HG03097 (cell line): ENCODE measurements at regions not wholly inside any gene's neighbourhood (a gene's known extent, or its start where the extent isn't known, plus 50 kb on each side); places are given as distances from the start of the nearest gene placed in this dataset.

Source experiments
- ATAC-seq: cut with Tn5 transposase; IDR thresholded peaks from one replicate; pipeline ENCODE4 v1.9.1; 2021; ENCODE audit not compliant: unreplicated experiment, low FRiP score

DNA sequence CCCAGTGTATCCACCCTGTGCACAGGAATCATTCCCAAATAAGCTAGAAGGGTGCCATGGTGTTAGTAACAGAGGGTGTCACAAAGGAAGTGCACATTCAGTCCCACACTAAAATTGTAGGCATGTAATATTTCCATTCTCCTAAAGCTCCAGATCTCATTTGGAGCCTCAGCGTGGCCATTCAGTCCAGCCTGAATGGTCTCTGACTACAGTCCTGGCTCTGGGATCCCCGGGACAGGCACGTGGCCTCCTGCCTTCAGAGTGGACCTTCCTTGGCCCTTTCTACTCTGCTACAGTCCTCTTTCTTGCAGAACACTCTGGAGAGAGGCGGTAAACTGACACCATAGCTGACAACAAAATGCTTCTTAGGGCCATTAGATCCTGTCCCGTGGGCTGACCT, 243.9 kb downstream of the IRX2 start:
- no peak for ATAC-seq

DNA sequence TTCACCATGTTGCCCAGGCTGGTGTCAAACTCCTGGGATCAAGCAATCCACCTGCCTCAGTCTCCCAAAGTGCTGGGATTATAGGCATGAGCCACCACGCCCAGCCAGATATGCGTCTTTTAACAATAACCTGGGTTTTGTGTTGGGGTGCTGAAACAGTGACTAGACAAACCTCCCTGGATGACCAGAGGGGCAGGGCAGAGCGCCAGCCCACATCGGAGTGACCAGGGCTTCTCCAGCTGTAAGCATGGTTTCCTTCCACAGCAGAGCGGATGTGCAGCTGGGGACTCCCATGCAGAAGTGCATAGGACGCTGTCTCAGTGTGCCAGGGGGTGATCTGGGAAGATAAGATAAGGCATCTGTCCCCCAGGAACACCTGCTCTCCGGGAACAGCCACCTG, 244.9 kb downstream of the IRX2 start:
- no peak for ATAC-seq

DNA sequence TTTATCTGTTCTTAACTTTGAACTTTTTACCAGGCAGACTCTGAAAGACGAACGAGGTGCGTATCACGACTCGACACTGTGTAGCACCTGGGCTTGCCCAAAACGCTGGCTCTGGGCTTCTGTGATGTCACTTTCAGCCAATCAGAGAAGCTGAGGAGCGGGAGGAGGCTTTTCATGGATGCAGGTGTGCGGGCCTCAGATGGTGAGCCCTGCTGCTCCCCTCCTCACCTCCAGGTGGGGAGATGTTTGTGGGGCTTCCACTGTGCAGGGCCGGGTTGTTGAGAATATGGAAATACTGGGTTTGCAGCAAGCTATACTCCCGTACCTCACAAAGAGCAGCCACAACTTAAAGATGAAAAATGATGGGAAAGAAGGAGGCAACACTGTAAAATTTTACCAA, 246.3 kb downstream of the IRX2 start:
- ATAC-seq, result no peak

DNA sequence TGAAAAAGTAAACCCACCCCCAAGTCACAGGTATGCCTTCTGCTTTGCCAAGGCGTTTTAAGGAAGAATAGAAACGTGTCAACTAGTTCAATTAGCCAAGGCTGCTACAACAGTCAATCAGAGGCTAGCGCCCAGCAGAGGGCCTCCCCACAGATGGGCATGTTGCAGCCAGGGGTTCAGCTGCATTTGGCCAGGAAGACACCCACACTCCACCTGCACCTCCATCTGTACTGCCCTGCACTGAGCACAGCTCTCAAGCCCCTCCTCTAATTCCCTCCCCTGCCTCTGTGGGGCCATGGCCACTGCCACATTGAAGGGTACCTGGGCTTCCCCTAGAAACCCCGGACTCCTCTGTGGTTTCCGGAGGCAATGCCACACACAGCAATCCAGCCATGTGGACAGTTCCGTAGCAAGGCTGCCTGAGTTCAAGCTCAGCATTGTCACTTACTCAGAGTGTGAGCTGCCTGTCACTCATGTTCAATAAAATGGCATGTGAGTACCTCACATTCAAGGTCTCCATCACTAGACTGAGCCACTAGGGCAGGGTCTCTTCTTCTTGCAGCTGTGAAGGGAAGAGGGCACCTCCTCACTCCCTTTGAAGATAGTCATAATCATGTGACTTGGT, 248.4 kb downstream of the IRX2 start:
- ATAC-seq, result no peak

DNA sequence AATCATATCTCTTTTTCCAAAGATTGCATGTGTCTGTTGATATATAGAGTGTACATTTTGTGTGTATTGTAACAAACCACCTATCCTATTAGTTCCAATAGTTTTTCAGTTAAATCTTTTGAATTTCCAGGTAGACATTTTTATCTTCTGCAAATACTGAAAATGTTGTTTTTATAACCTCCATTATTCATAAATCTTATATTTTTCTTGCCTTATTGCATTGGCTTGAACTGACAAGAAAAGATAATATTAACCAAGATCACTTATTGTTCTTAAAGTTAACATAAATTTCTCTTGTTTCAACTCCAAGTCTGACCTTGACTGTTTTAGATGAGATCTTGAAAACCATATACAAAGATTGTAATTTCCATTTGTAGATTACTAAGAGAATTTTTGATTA, 251.6 kb downstream of the IRX2 start:
- no peak for ATAC-seq

DNA sequence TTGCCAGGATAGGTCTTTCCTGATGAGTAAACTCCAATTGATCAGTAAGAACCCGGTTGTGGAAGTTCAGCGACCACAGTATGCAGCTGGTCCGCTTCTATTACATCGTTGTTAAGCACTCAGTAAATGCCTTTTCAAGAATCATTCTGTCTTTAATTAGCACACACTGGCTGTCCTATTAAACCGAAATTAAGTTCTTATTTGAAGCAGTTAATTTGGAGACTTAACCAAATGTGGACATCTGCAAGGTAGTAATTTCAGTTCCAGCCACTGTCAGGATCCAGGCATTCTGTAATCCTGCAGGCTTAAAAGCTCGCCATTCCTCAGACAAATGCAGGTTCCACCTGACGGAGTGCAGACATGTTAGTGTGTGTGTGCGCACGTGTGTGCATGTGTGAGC, 254.6 kb downstream of the IRX2 start:
- no peak for ATAC-seq

DNA sequence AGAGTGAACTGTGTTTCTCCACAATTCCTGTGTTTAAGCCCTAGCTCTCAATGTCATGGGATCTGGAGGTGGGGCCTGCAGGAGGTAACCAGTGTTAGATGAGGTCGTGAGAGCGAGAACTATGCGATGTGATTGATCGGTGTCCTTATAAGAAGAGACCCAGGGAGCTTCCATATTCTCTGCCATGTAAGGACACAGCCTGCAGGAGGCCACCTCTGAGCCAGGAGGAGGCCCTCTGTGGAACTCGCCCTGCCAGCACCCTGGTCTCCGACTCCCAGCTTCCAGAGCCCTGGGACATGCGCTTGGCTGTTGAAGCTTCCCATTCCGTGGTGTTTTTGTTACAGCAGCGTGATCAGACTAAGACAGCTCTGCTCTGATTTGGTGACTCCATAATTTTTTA, 255.4 kb downstream of the IRX2 start:
- ATAC-seq, result no peak

DNA sequence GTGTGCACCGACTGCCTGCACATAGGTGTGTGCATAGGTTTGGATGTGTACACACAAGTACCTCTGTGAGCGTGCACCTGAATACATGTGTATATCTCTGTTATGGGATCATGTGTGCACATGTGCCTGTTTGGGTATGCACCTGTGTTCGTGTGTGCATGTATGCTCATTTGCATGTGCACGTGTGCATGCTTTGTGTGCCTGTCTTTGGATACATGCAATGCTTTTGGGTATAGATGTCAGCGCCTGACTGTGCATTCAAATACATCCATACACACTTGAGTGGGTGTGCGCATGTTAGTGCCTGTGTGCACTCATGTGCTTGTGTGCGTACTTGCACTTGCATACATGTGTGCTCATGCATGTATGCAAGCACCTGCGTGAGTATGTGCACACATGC, 258.1 kb downstream of the IRX2 start:
- ATAC-seq, result no peak

DNA sequence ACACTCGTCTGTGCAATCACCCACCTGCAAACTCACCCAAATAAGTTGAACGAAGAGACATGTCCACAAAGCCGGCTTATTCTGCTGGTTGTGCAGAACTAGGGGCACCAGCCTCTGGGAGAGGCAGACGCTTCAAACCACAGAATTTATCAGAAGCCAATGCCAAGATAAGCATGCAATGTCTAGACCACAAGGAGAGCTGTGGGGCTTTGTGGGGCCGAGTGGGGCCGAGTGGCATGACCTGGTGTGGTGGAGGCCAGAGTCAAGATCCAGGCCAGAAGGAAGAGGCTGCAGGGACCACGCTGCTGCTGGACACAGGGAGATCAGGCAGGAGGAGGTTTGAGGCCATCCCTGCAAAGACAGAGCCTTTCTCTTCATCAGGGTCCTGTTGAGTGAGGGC, 259.0 kb downstream of the IRX2 start:
- ATAC-seq, result no peak

DNA sequence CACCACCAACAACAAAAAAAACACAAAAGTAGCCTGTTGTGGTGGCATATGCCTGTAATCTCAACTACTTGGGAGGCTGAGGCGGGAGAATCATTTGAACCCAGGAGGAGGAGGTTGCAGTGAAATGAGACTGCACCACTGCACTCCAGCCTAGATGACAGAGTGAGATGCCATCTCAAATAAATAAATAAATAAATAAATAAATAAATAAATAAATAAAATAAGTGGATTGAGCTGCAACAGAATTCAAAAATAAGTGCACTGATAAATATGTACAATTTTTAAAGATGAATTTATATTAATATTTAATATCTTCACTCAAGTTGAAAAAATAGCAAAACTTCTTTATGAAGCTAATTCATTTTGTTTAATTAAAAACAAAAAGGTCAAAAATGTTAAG, 259.6 kb downstream of the IRX2 start:
- ATAC-seq, result no peak

DNA sequence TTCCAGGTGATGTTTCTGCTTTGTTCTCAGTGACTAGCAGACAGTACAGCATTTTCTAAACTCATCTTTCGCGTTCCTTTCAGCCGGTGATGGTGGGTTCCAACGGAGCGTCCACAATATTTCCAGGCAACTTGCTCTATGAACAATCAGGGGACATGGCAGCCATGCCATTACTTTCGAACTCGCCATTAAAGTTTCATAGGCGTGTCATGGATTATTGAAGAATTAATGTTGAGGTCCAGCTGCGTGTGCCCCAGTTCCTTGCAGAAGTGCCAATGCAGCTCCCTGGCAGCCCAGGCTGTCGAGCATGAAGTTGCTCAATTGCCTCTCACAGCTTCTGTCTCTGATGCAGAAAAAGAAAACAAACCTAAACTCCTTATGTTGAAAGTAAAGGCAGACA, 262.2 kb downstream of the IRX2 start:
- no peak for ATAC-seq

DNA sequence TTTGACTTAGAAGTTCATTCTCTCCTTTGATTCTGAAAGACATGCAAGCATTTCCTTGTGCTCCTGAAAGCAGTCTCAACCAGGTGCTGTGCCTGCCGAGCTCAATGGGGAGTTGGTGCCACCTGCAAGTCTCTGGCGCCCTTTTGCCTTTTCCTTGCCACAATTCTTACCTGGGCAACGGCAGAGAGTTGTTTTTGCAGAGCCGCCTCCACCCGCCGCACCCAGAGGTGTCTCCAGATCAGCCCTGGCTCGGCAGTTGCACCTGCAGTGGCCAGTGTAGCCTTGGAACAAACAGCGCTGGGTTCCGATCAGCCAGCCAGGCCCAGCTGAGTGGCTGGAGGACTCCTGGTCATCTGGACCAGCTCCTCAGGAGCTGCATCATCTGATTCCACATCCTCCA, 262.9 kb downstream of the IRX2 start:
- no peak for ATAC-seq

DNA sequence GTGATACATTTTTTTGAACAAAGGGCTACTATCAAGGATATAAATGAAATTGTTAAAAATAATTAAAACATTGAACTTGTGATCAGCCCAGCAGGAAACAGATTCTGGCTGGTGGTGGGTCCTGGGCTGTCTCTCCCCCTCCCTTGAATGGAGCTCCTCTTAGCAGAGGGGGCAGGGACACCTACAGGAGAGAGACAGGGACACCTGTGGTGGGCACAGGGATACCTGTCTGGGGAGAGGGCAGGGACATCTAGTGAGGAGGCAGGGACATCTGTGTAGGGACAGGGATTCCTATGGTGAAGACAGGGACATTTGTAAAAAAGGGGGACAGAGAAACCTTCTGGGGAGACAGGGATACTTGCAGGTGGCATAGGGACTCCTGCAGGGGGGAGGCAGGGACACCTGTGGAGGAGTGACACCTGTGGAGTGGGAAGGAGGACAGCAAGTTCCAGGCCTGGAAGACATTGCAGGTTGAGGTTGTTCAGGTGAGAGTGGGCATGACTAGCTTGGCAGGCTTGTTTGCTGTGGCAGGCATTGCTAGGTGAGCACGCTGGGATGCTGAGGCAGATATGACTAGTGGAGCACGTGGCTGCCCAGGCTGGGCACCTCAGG, 264.2 kb downstream of the IRX2 start:
- ATAC-seq, result no peak

DNA sequence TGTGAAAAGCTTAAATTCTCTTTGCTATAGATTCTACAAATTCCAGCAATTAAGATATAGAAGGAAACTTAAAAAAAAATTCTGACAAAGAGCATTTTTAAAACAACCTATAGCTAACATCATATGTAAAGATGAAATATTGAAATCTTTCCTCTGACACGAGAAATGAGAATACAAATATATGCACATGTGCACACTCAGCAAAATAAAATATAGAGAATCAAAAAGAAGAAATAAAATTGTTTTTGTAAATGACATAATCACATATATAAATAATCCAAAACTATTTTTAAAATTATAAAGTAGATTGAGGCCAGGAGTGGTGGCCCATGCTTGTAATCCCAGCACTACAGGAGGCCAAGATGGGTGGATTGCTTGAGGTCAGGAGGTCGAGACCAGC, 265.1 kb downstream of the IRX2 start:
- no peak for ATAC-seq

DNA sequence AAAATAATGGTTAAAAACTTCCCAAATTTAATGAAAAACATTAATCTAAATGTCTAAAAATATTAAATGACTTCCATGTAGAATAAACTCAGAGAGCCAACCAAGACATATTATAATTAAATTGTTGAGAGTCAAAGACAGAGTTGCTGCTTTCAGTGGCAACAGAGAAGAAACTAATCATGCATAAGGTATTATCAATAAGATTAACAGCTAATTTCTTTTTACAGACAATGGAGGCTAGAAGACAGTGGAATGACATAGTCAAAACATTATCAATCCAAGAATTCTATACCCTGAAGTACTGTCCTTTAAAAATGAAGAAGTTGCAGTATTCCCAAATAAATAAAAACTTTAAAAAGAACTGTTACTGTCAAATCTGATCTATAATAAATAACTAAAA, 268.7 kb downstream of the IRX2 start:
- no peak for ATAC-seq

DNA sequence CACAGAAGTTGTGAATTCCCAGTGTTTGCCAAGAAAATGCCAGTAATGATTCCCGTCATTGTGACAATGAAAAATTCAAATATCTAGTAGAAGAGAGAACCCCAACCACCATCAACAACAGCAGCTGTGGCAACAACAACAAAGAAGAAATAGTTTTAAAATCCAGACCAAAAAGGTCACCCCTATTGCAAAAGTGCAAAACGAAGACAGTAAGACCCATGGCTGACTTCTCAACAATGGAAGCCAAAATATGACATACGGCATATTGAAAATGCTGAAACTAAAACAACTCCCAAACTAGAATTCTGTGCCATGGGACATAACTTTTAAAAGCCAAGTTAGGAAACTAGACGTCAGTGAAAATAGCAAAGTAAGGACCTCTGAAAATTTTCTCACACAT, 270.6 kb downstream of the IRX2 start:
- ATAC-seq, result no peak

DNA sequence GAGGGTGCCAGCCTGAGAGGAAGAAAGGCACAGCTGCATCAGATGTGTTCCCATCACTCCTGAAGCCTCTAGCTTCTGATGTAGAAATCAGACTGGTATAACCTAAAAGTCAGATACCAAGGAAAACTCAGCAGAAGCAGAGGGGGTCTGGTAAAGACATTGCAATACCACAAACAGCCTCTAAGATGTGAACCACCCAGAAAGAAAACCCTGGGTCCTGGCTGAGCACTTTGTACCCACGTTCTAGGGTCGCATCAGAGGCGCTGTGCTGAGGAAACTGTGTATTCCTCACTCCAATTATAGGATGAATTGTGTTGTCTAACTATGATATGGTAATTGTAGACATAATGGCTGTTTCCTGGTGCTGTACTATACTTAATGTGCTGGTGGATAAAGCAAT, 275.6 kb downstream of the IRX2 start:
- ATAC-seq, result no peak

DNA sequence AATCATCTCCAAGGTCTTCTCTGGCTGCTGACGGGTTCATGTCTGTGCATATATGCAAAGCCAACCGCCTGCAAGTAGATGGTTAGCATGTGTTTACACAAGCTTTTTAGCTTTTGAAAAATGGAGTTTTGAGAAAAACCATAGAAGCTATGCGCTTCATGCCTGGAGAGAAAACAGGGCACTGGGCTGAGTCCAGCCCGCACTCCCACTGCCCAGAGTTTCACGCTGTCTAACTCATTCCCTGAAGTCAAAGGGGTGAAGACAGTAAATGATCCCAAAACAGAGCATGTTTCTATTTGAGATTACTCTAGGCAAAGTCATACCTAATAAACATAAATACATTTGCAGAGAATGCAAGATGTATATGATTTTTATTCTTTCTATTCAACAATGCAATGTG, 278.8 kb downstream of the IRX2 start:
- no peak for ATAC-seq

DNA sequence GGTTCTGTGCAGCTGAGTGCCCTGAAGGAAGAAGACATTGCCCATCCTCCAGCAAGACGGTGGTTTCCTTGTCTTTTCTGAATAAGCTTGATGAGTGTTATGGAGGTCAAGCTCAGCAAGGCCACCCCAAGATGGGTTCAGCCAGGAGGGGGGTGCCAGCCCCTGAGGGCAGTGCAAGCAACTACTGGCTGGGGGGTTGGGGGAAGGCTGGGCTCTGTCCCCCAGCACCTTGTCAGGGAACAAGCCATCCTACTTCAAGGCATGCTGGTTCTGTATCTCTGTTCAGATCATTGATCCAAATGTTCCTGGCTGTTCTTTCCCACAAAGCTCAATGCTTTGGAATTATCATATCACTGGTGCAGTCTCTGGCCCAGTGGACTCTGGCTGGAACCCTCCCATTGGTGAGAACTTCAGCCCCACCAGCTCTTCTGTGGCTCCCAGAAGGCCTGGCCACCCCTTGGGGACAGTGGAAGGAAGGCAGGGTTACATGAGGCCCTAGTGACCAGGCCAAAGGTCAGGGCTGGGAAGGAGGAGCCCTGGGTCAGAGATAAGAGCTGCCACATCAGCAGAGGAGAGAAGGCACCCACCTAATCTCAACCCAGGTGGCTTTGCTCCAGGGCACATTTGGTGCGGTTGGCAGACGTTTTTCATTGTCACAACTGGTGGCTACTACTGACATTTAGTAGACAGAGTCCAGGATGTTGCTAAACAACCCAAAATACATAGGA, 280.2 kb downstream of the IRX2 start:
- ATAC-seq, result no peak

DNA sequence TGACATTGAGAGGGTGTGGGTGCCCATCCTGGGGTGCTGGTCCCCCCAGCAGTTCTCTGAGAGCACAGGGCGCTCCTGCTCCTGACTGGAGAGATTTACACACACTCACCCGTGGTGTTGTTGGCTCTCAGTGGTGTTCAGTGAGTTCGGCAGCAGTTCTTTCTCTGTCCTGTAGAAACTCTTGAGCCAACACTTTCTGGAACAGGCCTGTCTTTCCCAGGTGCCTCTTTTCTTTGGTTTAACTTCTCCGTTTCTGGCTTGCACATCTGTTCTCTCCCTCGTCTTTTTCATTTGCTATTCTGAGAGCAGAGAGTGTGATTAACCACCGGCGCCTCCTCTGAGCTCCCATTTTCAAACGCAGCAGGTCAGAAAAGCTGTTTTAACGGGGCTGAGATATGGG, 284.5 kb downstream of the IRX2 start:
- ATAC-seq, result no peak

DNA sequence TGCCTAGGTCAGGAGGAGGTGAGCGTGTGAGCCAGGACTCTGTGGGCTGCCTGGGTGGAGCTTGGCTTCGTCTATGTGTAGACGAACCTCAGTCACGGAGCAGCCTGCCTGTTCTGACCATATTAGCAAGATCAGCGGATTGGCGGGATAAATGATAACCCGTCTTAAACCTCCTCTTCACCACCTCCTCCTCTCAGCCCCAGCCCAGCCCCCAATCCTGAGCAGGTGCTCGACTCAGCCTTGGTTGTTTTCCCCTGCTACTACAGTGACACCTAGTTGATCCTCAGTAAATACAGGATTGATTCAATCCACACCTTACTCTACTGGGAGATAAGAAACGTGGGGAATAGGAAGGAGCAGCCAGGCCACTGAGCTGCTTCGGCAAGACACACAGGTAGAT, 286.1 kb downstream of the IRX2 start:
- no peak for ATAC-seq

DNA sequence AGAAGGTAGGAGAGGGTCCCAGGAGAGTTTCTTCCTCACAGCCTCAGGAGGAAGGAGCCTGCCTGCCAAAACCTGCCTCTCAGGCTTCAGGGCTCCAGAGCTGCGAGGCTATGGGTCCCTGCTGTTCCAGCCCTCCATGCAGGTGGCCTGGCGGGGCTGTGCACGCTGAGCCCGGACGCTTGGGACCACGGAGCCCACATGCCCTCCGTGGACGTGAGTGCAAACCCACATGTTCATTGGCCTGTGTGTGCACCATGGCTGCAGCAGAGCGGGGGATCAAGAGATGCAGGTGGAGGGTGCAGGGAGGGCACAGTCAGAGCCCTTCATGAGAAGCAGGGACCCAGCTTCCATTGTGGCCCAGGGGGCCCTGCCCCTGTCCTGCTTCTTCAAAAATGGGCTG, 287.3 kb downstream of the IRX2 start:
- no peak for ATAC-seq
